OCI-LY1 (cell line): ENCODE measurements at regions not wholly inside any gene's neighbourhood (a gene's known extent, or its start where the extent isn't known, plus 50 kb on each side); places are given as distances from the start of the nearest gene placed in this dataset.

Source experiments
- H2AFZ ChIP-seq: fragments of 200-600 bp; sonication (generic), shearing (Covaris generic); 2 replicates; pipeline ENCODE4 v1.6.0; 2014; ENCODE audit warnings: antibody characterized with exemption, mild to moderate bottlenecking, low read length
- H3F3A ChIP-seq: fragments of 200-600 bp; sonication (generic), shearing (Covaris generic); 2 replicates; pipeline ENCODE4 v1.6.0; 2014; ENCODE audit warnings: mild to moderate bottlenecking, antibody characterized with exemption, low read length, moderate library complexity; ENCODE audit not compliant: insufficient read depth
- H3K27ac ChIP-seq: fragments of 200-600 bp; sonication (generic); 2 replicates; pipeline ENCODE4 v1.5.1; 2014; ENCODE audit warnings: low read length, mixed run types, mild to moderate bottlenecking, low read depth; ENCODE audit not compliant: poor library complexity, severe bottlenecking
- H3K27me3 ChIP-seq: fragments of 200-600 bp; sonication (generic); 2 replicates; pipeline ENCODE4 v1.6.0; 2014; ENCODE audit warnings: antibody characterized with exemption, mild to moderate bottlenecking, low read length, moderate library complexity; ENCODE audit not compliant: insufficient read depth
- H3K36me3 ChIP-seq: fragments of 200-600 bp; sonication (generic); 2 replicates; pipeline ENCODE4 v1.6.1; 2014; ENCODE audit warnings: mild to moderate bottlenecking, antibody characterized with exemption, low read length, moderate library complexity, mixed read lengths; ENCODE audit not compliant: insufficient read depth
- H3K4me1 ChIP-seq: fragments of 200-600 bp; sonication (generic); 2 replicates; pipeline ENCODE4 v1.5.1; 2014; ENCODE audit warnings: mild to moderate bottlenecking, low read length, moderate library complexity; ENCODE audit not compliant: insufficient read depth, severe bottlenecking
- H3K4me2 ChIP-seq: fragments of 200-600 bp; sonication (generic), shearing (Covaris generic); 2 replicates; pipeline ENCODE4 v1.6.1; 2014; ENCODE audit warnings: low read length
- H3K4me3 ChIP-seq: fragments of 200-600 bp; sonication (generic); 2 replicates; pipeline ENCODE4 v1.5.1; 2014; ENCODE audit warnings: low read length, low read depth, mild to moderate bottlenecking, mixed read lengths; ENCODE audit not compliant: poor library complexity, severe bottlenecking
- H3K79me2 ChIP-seq: fragments of 200-600 bp; shearing (Covaris generic); 2 replicates; pipeline ENCODE4 v1.6.1; 2016; ENCODE audit warnings: mixed run types, low read length, mixed read lengths; ENCODE audit not compliant: insufficient read depth
- H3K9ac ChIP-seq: fragments of 200-600 bp; sonication (generic), shearing (Covaris generic); 2 replicates; pipeline ENCODE4 v1.6.1; 2014; ENCODE audit warnings: mild to moderate bottlenecking, low read length, mixed read lengths
- H3K9me2 ChIP-seq: fragments of 200-600 bp; sonication (generic), shearing (Covaris generic); 2 replicates; pipeline ENCODE4 v1.6.1; 2014; ENCODE audit warnings: low read depth, mild to moderate bottlenecking, low read length, mixed read lengths
- H3K9me3 ChIP-seq: fragments of 200-600 bp; shearing (Covaris generic); 2 replicates; pipeline ENCODE4 v1.6.1; 2014; ENCODE audit warnings: low read length, mixed read lengths
- H4K20me1 ChIP-seq: fragments of 200-600 bp; sonication (generic), shearing (Covaris generic); 2 replicates; pipeline ENCODE4 v1.6.0; 2016; ENCODE audit warnings: mild to moderate bottlenecking, low read length; ENCODE audit not compliant: insufficient read depth
- EZH2 ChIP-seq: fragments of 200-600 bp; sonication (generic), shearing (Covaris generic); IDR thresholded peaks from 2 replicates; pipeline ENCODE4 v1.8.0; 2017; ENCODE audit warnings: borderline replicate concordance, mixed run types, mild to moderate bottlenecking, antibody characterized with exemption, low read length, moderate library complexity, mixed read lengths
- TF ChIP-seq, protein P1 (sequence below): fragments of 200-600 bp; sonication (generic), shearing (Covaris generic); IDR thresholded peaks from 2 replicates; pipeline ENCODE4 v1.5.1; 2017; ENCODE audit warnings: mild to moderate bottlenecking, antibody characterized with exemption, low read length, moderate library complexity, mixed read lengths

DNA sequence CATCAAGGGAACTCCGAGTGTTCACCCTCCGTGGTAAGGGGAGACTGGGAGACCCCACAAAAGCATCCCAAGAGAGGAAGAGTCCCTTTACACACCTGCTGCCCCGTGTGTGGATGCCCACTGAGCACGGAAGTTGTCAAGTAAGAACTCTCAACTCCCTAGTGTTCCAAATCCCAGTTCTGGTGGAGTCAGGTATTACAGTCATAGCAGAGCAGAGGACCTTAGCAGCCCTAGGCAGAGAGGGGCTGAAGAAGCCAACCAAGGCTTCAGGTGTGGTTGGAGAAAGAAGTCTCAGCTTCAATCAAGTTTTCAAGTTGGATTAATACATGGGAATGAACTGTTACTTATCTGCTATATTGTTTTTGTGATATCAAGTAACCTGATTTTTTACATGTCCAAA lies 512.5 kb downstream of the RNF144A start:
- no peak overlapping the region for H3K4me2 ChIP-seq

DNA sequence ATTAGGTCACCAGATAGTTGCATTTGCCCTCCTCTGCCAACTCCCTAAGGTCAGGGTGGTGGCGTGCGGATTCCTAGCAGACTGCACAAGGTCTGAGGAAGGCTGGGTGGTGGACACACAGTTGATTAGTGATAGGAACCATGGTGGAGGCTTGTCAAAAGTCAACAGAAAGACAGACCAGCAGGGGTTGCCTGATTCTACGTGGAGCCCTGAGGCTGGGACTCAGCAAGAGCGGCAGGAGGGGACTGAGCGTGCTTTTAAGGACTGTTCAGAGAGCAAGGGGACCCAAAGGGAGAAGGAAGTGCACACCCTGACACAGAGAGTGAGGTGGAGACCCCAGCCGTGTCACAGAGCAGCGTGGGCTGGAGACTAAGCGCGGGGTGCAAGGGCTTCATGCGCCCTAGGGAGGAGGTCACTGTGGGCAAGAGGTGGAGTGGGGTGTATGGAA lies 513.2 kb downstream of the RNF144A start:
- H3K9ac ChIP-seq: no peak overlapping the region
- H3K36me3 ChIP-seq: no peaks in the 10 kb centered on the region
- no peak for TF ChIP-seq EZH2
- TF ChIP-seq, protein P1, sequence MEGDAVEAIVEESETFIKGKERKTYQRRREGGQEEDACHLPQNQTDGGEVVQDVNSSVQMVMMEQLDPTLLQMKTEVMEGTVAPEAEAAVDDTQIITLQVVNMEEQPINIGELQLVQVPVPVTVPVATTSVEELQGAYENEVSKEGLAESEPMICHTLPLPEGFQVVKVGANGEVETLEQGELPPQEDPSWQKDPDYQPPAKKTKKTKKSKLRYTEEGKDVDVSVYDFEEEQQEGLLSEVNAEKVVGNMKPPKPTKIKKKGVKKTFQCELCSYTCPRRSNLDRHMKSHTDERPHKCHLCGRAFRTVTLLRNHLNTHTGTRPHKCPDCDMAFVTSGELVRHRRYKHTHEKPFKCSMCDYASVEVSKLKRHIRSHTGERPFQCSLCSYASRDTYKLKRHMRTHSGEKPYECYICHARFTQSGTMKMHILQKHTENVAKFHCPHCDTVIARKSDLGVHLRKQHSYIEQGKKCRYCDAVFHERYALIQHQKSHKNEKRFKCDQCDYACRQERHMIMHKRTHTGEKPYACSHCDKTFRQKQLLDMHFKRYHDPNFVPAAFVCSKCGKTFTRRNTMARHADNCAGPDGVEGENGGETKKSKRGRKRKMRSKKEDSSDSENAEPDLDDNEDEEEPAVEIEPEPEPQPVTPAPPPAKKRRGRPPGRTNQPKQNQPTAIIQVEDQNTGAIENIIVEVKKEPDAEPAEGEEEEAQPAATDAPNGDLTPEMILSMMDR: no peak
- no peaks in the 10 kb centered on the region for H3K9me3 ChIP-seq
- H3K4me2 ChIP-seq: 0 out of 2 replicates have a peak overlapping the region, but pooled peaks have one; percentile 46
- no peak overlapping the region for H3K4me3 ChIP-seq
- H3K27me3 ChIP-seq: peaks cover 4% of the 10 kb centered on the region; the same call in 1 of the 2 replicates
- no peaks in the 10 kb centered on the region for H3K79me2 ChIP-seq
- H3F3A ChIP-seq: no peaks in the 10 kb centered on the region
- no peaks in the 10 kb centered on the region for H4K20me1 ChIP-seq
- H2AFZ ChIP-seq: no peak overlapping the region
- peaks cover 3% of the 10 kb centered on the region for H3K4me1 ChIP-seq
- H3K27ac ChIP-seq: no peak overlapping the region
- no peaks in the 10 kb centered on the region for H3K9me2 ChIP-seq

More for the DNA sequence above, 512.5 kb downstream of the RNF144A start:
- H4K20me1 ChIP-seq: no peaks in the 10 kb centered on the region
- H3K36me3 ChIP-seq: no peaks in the 10 kb centered on the region
- no peak overlapping the region for H3K4me3 ChIP-seq
- H3K79me2 ChIP-seq: no peaks in the 10 kb centered on the region
- H3K9me3 ChIP-seq: no peaks in the 10 kb centered on the region
- H2AFZ ChIP-seq: no peak overlapping the region
- no peak overlapping the region for H3K27ac ChIP-seq
- H3K9ac ChIP-seq: no peak overlapping the region
- H3F3A ChIP-seq: no peaks in the 10 kb centered on the region
- H3K9me2 ChIP-seq: no peaks in the 10 kb centered on the region
- TF ChIP-seq, protein P1: no peak
- TF ChIP-seq EZH2: no peak
- peaks cover 4% of the 10 kb centered on the region; the same call in 1 of the 2 replicates for H3K27me3 ChIP-seq
- peaks cover 3% of the 10 kb centered on the region for H3K4me1 ChIP-seq

DNA sequence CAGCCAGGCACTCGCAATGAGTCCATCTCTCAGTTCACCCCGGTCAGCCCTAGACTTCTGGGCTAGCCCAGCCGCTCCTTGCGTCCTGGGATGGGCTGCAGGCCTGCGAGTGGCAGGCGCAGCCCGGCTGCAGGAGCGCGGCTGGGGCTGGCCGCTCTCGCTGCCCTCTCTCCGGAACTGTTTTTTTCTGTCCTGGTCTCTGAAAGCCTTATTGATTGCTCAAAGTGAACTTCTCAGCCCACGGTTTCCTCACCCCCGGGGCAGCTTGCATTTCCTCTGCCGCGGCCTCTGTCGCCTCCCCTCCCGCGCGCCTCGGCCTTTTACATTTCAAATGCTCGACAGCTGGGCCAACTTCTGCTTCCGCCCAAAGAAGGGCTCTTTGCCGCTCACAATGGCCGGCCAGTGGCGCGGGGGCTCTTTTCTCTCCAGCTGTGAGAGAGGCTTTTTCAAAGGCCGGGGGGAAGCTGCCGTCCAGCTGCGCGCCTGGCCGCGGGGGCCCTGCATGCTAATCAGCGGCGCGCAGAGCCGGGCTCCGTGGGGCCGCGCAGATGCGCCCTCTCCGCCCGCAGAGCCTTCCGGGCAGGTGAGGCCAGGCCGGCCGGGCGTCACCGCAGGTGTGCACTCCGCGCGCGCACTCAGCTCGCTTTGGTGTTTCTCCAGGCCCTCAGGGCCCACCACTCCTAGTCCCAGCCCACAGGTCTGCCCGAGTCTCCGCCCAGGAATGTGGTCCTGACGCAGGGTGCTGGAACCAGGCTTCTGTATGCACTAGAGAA lies 513.8 kb downstream of the RNF144A start:
- Histone ChIP-seq H4K20me1 (no peaks in the 10 kb centered on the region), H3K27ac (no peak overlapping the region), H3K9ac (no peak overlapping the region), H3K36me3 (no peaks in the 10 kb centered on the region), H3K27me3 (peaks cover 4% of the 10 kb centered on the region; the same call in 1 of the 2 replicates), H3K4me1 (peaks cover 3% of the 10 kb centered on the region), H2AFZ (no peak overlapping the region), H3K79me2 (no peaks in the 10 kb centered on the region), H3F3A (no peaks in the 10 kb centered on the region), H3K4me3 (peak overlapping the region; percentile 37), H3K9me2 (no peaks in the 10 kb centered on the region), H3K4me2 (peak overlapping the region; percentile 46; the same call in 1 of the 2 replicates), H3K9me3 (no peaks in the 10 kb centered on the region)
- no peak for TF ChIP-seq EZH2
- TF ChIP-seq, protein P1: no peak
